H1 (cell line): ENCODE measurements at regions not wholly inside any gene's neighbourhood (a gene's known extent, or its start where the extent isn't known, plus 50 kb on each side); places are given as distances from the start of the nearest gene placed in this dataset.

Source experiments
- EP300 ChIP-seq, 2 experiments: IDR thresholded peaks; 1 replicate in 1 of 2; 2 replicates in 1 of 2; pipeline ENCODE4 v1.6.1; 2011 to 2012; ENCODE audit warnings: low read depth in 2 of 2, low read length in 2 of 2, mild to moderate bottlenecking in 2 of 2, borderline replicate concordance in 1 of 2, inconsistent platforms in 1 of 2, moderate library complexity in 1 of 2
- EZH2 ChIP-seq: fragments of 200-600 bp; sonication (generic); IDR thresholded peaks from 2 replicates; pipeline ENCODE4 v1.7.1; 2012; ENCODE audit warnings: low read depth, mild to moderate bottlenecking, moderate library complexity, low read length, inconsistent platforms; ENCODE audit not compliant: severe bottlenecking
- PHF8 ChIP-seq: fragments of 200-600 bp; sonication (generic); conservative IDR thresholded peaks from 2 replicates; pipeline ENCODE4 v1.7.1; 2012; ENCODE audit warnings: low read depth, mild to moderate bottlenecking, inconsistent platforms, low read length, moderate library complexity
- POLR2A ChIP-seq, 2 experiments: IDR thresholded peaks; 1 replicate in 1 of 2; 2 replicates in 1 of 2; pipeline ENCODE4 v1.6.1; 2011; ENCODE audit warnings: low read depth in 2 of 2, low read length in 2 of 2, mild to moderate bottlenecking in 2 of 2; ENCODE audit errors: control extremely low read depth in 1 of 2
- RAD21 ChIP-seq, 2 experiments: IDR thresholded peaks in 1 of 2; conservative IDR thresholded peaks in 1 of 2; 2 replicates each; pipeline ENCODE4 v1.6.1; 2011; ENCODE audit warnings: low read depth in 2 of 2, low read length in 2 of 2, improper control_type of control experiment in 1 of 2, inconsistent platforms in 1 of 2, mild to moderate bottlenecking in 1 of 2, moderate library complexity in 1 of 2
- RBBP5 ChIP-seq: IDR thresholded peaks from 2 replicates; pipeline ENCODE4 v1.7.1; 2012; ENCODE audit warnings: low read depth, mild to moderate bottlenecking, inconsistent platforms, low read length, moderate library complexity, borderline replicate concordance
- SIN3A ChIP-seq, 2 experiments: IDR thresholded peaks in 1 of 2; conservative IDR thresholded peaks in 1 of 2; 2 replicates each; pipeline ENCODE4 v1.6.1; 2011 to 2012; ENCODE audit warnings: low read length in 2 of 2, improper control_type of control experiment in 1 of 2, low read depth in 1 of 2, mild to moderate bottlenecking in 1 of 2
- YY1 ChIP-seq: IDR thresholded peaks from 2 replicates; pipeline ENCODE4 v1.6.1; 2011; ENCODE audit warnings: low read depth, mild to moderate bottlenecking, low read length
- TF ChIP-seq, protein P1 (sequence below), 3 experiments: IDR thresholded peaks; 1 replicate in 2 of 3; 2 replicates in 1 of 3; pipeline versions ENCODE4 v1.5.1 to v1.6.1; 2011; ENCODE audit warnings: low read length in 3 of 3, mild to moderate bottlenecking in 3 of 3, inconsistent platforms in 2 of 3, low read depth in 1 of 3, moderate library complexity in 1 of 3; ENCODE audit not compliant: insufficient read depth in 1 of 3; ENCODE audit errors: control extremely low read depth in 1 of 3
- TF ChIP-seq, protein P2 (sequence below): IDR thresholded peaks from 2 replicates; pipeline ENCODE4 v1.6.1; 2011; ENCODE audit warnings: low read length, improper control_type of control experiment

DNA sequence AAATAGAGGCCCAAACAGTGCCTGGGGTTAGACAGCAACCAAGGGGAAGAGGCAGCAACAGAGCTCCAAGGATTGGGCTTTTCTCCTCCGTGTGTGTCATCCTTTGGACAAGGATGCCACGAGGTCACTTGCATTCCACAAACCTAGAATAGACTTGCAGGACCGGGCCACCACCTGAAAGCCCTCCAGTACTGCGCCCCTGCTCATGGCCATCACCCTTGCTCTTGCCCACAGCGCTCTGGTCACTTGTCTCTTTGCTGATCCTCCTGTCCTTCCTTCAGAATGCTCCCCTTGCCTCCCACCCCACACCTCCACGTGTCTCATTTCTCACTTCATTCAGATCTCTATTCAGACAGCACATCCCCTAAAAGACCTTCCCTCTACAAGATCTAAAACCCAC is 247.4 kb downstream of the MATN1 start:
- TF ChIP-seq, protein P1, sequence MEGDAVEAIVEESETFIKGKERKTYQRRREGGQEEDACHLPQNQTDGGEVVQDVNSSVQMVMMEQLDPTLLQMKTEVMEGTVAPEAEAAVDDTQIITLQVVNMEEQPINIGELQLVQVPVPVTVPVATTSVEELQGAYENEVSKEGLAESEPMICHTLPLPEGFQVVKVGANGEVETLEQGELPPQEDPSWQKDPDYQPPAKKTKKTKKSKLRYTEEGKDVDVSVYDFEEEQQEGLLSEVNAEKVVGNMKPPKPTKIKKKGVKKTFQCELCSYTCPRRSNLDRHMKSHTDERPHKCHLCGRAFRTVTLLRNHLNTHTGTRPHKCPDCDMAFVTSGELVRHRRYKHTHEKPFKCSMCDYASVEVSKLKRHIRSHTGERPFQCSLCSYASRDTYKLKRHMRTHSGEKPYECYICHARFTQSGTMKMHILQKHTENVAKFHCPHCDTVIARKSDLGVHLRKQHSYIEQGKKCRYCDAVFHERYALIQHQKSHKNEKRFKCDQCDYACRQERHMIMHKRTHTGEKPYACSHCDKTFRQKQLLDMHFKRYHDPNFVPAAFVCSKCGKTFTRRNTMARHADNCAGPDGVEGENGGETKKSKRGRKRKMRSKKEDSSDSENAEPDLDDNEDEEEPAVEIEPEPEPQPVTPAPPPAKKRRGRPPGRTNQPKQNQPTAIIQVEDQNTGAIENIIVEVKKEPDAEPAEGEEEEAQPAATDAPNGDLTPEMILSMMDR (IDR thresholded peaks at IDR 0.05; ENCODE audit: control extremely low read depth in 1 of 3, insufficient read depth in 1 of 3, low read depth in 1 of 3, low read length in 3 of 3), result no peak
- TF ChIP-seq, protein P2, sequence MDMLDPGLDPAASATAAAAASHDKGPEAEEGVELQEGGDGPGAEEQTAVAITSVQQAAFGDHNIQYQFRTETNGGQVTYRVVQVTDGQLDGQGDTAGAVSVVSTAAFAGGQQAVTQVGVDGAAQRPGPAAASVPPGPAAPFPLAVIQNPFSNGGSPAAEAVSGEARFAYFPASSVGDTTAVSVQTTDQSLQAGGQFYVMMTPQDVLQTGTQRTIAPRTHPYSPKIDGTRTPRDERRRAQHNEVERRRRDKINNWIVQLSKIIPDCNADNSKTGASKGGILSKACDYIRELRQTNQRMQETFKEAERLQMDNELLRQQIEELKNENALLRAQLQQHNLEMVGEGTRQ, result no peak
- TF ChIP-seq YY1 (no peak), SIN3A (conservative IDR thresholded peaks at IDR 0.05 in 1 of 2, IDR thresholded peaks at IDR 0.05 in 1 of 2; ENCODE audit: low read depth in 1 of 2, low read length in 2 of 2) (no peak), RAD21 (IDR thresholded peaks at IDR 0.05 in 1 of 2, conservative IDR thresholded peaks at IDR 0.05 in 1 of 2; ENCODE audit: low read depth in 2 of 2, low read length in 2 of 2) (no peak), EZH2 (no peak), EP300 (IDR thresholded peaks at IDR 0.05; ENCODE audit: borderline replicate concordance in 1 of 2, low read depth in 2 of 2, low read length in 2 of 2) (no peak), RBBP5 (no peak), PHF8 (no peak), POLR2A (IDR thresholded peaks at IDR 0.05; ENCODE audit: control extremely low read depth in 1 of 2, low read depth in 2 of 2, low read length in 2 of 2) (no peak)
